ENCODE measurements at regions not wholly inside any gene's neighbourhood (a gene's known extent, or its start where the extent isn't known, plus 50 kb on each side); places are given as distances from the start of the nearest gene placed in this dataset.

GRCh38 chr3:72408983-72409779, 439.1 kb downstream of the SHQ1 start:
- no peak for DNase-seq (ENCODE audit: low read depth in 2 of 3, low spot score in 1 of 3)

- DNase-seq (ENCODE audit: low read depth in 2 of 3, low spot score in 1 of 3) = no peak
These were observed 440.5 kb downstream of the SHQ1 start for GRCh38 chr3:72407766-72408165.

- no peak for DNase-seq (ENCODE audit: low read depth in 2 of 3, low spot score in 1 of 3)
These were observed 442.2 kb downstream of the SHQ1 start for GRCh38 chr3:72405943-72406566.

- DNase-seq (ENCODE audit: low read depth in 2 of 3, low spot score in 1 of 3) = no peak
These were observed 447.2 kb downstream of the SHQ1 start for GRCh38 chr3:72401005-72401545.

GRCh38 chr3:72398781-72399180, 449.5 kb downstream of the SHQ1 start:
- no peak for DNase-seq (ENCODE audit: low read depth in 2 of 3, low spot score in 1 of 3)

GRCh38 chr3:72397586-72397985, 450.7 kb downstream of the SHQ1 start:
- DNase-seq (ENCODE audit: low read depth in 2 of 3, low spot score in 1 of 3) = no peak

GRCh38 chr3:72396899-72397298, 451.3 kb downstream of the SHQ1 start:
- no peak for DNase-seq (ENCODE audit: low read depth in 2 of 3, low spot score in 1 of 3)

- no peak for DNase-seq (ENCODE audit: low read depth in 2 of 3, low spot score in 1 of 3)
These were observed 452.4 kb downstream of the SHQ1 start for GRCh38 chr3:72395776-72396311.

GRCh38 chr3:72393455-72393854, 454.8 kb downstream of the SHQ1 start:
- no peak for DNase-seq (ENCODE audit: low read depth in 2 of 3, low spot score in 1 of 3)

- no peak for DNase-seq (ENCODE audit: low read depth in 2 of 3, low spot score in 1 of 3)
These were observed 456.6 kb downstream of the SHQ1 start for GRCh38 chr3:72391659-72392058.

- DNase-seq (ENCODE audit: low read depth in 2 of 3, low spot score in 1 of 3) = no peak
These were observed 457.4 kb downstream of the SHQ1 start for GRCh38 chr3:72390841-72391240.

GRCh38 chr3:72388644-72389043, 459.6 kb downstream of the SHQ1 start:
- no peak for DNase-seq (ENCODE audit: low read depth in 2 of 3, low spot score in 1 of 3)

GRCh38 chr3:72388117-72388516, 460.1 kb downstream of the SHQ1 start:
- DNase-seq (ENCODE audit: low read depth in 2 of 3, low spot score in 1 of 3) = no peak

GRCh38 chr3:72386327-72387000, 461.8 kb downstream of the SHQ1 start:
- no peak for DNase-seq (ENCODE audit: low read depth in 2 of 3, low spot score in 1 of 3)

- no peak for DNase-seq (ENCODE audit: low read depth in 2 of 3, low spot score in 1 of 3)
These were observed 463.1 kb downstream of the SHQ1 start for GRCh38 chr3:72385167-72385566.

- no peak for DNase-seq (ENCODE audit: low read depth in 2 of 3, low spot score in 1 of 3)
These were observed 463.6 kb downstream of the SHQ1 start for GRCh38 chr3:72384602-72385001.

GRCh38 chr3:72383883-72384282, 464.4 kb downstream of the SHQ1 start:
- DNase-seq (ENCODE audit: low read depth in 2 of 3, low spot score in 1 of 3) = no peak

GRCh38 chr3:72383230-72383629, 465.0 kb downstream of the SHQ1 start:
- no peak for DNase-seq (ENCODE audit: low read depth in 2 of 3, low spot score in 1 of 3)

- no peak for DNase-seq (ENCODE audit: low read depth in 2 of 3, low spot score in 1 of 3)
These were observed 465.8 kb downstream of the SHQ1 start for GRCh38 chr3:72382460-72382859.

GRCh38 chr3:72381584-72381983, 466.7 kb downstream of the SHQ1 start:
- DNase-seq (ENCODE audit: low read depth in 2 of 3, low spot score in 1 of 3) = no peak

- DNase-seq (ENCODE audit: low read depth in 2 of 3, low spot score in 1 of 3) = no peak
These were observed 467.3 kb downstream of the SHQ1 start for GRCh38 chr3:72380711-72381493.
